GM23248 (cell line): ENCODE measurements at regions not wholly inside any gene's neighbourhood (a gene's known extent, or its start where the extent isn't known, plus 50 kb on each side); places are given as distances from the start of the nearest gene placed in this dataset.

Experiments
- EZH2 ChIP-seq: fragments of 200-600 bp; sonication (generic); IDR thresholded peaks from 2 replicates; pipeline ENCODE4 v1.6.1; 2018; ENCODE audit warnings: antibody characterized with exemption, mild to moderate bottlenecking; ENCODE audit not compliant: insufficient read depth, poor library complexity, severe bottlenecking
- EZH2phosphoT487 ChIP-seq: fragments of 200-600 bp; sonication (generic); IDR thresholded peaks from 2 replicates; pipeline ENCODE4 v1.6.1; 2018; ENCODE audit warnings: antibody characterized with exemption, moderate library complexity, mild to moderate bottlenecking, low read depth; ENCODE audit not compliant: insufficient read depth

- TF ChIP-seq EZH2 (no peak), EZH2phosphoT487 (no peak)
Observed at GRCh38 chr2:2563309-2563860, 232.3 kb upstream of the MYT1L start.
